Right lobe of liver (tissue), 6 donors: ENCODE measurements at regions not wholly inside any gene's neighbourhood (a gene's known extent, or its start where the extent isn't known, plus 50 kb on each side); places are given as distances from the start of the nearest gene placed in this dataset.
"Not testable (repeated sequence)": the region's sequence is repeated elsewhere in the genome, so short reads cannot be mapped to it uniquely, and the experiment has no call there.

Experiments
- ATAC-seq, 4 donors: fragments of 200-7000 bp; cut with Tn5 transposase; one replicate each; pipeline ENCODE4 v1.9.1; 2020; ENCODE audit warnings: mild to moderate bottlenecking in 4 of 4, moderate library complexity in 4 of 4
- DNase-seq, 3 donors: peaks; one replicate each; pipeline ENCODE4 v3.0.0-alpha.2; 2020
- H3K27ac ChIP-seq, 3 donors: fragments of 200-600 bp; one replicate each; pipeline ENCODE4 v1.8.0; 2022
- H3K27me3 ChIP-seq, 2 donors: fragments of 200-600 bp; one replicate each; pipeline ENCODE4 v1.8.0; 2022
- H3K36me3 ChIP-seq, 4 donors: fragments of 200-600 bp; sonication (generic) in 1 of 4; one replicate each; pipeline versions ENCODE4 v1.5.1 to v1.8.0; 2017 to 2022; ENCODE audit warnings: control low read depth in 1 of 4
- H3K4me1 ChIP-seq, 4 donors: fragments of 200-600 bp; sonication (generic) in 1 of 4; one replicate each; pipeline versions ENCODE4 v1.5.1 to v1.8.0; 2017 to 2022; ENCODE audit warnings: control low read depth in 1 of 4
- H3K4me3 ChIP-seq, 3 donors: fragments of 200-600 bp; one replicate each; pipeline ENCODE4 v1.8.0; 2022
- H3K9me3 ChIP-seq, 4 donors: fragments of 200-600 bp; sonication (generic) in 1 of 4; one replicate each; pipeline versions ENCODE4 v1.5.1 to v1.8.0; 2017 to 2022; ENCODE audit warnings: control low read depth in 1 of 4
- POLR2A ChIP-seq: fragments of 450-650 bp; IDR thresholded peaks from one replicate; pipeline ENCODE4 v1.6.1; 2017; ENCODE audit warnings: antibody characterized with exemption, mild to moderate bottlenecking
- WGBS: methylation state at CpG from one replicate; pipeline ENCODE4 v1.1.6; 2018; ENCODE audit warnings: low coverage, low lambda C conversion rate; ENCODE audit not compliant: insufficient coverage; ENCODE audit errors: missing lambda C conversion rate; 5-methylcytosine and 5-hydroxymethylcytosine counted together
- intact Hi-C, 2 donors: fragments of 100-400 bp; cut with DNase I; formaldehyde crosslinking; loops; one replicate each; pipeline versions ENCODE4 v1.11.2 to v1.14.1; 2022
- TF ChIP-seq, protein P1 (sequence below), 4 donors: fragments of 200-600 bp in 3 of 4; fragments of 450-650 bp in 1 of 4; IDR thresholded peaks; one replicate each; pipeline versions ENCODE4 v1.5.1 to v1.8.0; 2016 to 2022; ENCODE audit warnings: antibody characterized with exemption in 4 of 4, mild to moderate bottlenecking in 2 of 4
- donor health status: DM: no; HTN: yes; CAD: no.
- donor health status: DM: no; HTN: no; CAD: no.
- donor health status: DM: no; HTN: no; CAD: no.
- donor health status: DM: no; HTN: yes; CAD: no.
- donor health status: DM: no; HTN: yes; CAD: no.

DNA sequence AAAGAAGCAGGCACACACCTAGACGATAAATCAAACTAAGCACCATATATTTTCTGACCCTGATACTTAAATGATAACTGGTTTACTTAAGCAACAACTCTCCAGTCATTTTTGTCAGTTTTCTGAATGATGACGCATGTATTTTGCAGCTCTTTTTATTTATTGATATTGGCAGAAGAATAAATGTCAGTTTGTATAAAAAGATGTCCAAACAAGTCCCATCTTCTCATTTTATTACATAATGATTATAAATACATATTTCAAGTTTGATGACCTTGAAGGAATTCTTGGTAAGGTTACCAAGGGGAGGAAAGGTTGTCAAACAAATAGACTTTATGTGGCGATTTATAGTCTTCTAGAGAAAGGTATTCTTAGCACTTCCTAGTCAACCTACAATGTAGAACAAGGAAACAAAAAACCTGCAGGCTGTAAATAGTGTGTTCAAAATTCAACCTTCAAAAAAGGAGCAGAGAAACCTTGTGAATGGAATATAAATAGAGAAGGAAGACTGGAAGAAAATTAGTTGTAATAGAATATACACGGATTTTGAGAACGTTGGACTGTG lies 190.7 kb downstream of the JRKL start:
- no peaks in the 10 kb centered on the region for H3K9me3 ChIP-seq
- WGBS = 34% methylated on average over 5 of the region's 5 CpGs
- no peaks in the 10 kb centered on the region for H3K27me3 ChIP-seq
- DNase-seq = no peak
- H3K4me3 ChIP-seq = no peak overlapping the region
- H3K36me3 ChIP-seq = no peaks in the 10 kb centered on the region
- ATAC-seq = no peak
- H3K4me1 ChIP-seq = no peaks in the 10 kb centered on the region
- H3K27ac ChIP-seq = no peak overlapping the region
- TF ChIP-seq, protein P1, sequence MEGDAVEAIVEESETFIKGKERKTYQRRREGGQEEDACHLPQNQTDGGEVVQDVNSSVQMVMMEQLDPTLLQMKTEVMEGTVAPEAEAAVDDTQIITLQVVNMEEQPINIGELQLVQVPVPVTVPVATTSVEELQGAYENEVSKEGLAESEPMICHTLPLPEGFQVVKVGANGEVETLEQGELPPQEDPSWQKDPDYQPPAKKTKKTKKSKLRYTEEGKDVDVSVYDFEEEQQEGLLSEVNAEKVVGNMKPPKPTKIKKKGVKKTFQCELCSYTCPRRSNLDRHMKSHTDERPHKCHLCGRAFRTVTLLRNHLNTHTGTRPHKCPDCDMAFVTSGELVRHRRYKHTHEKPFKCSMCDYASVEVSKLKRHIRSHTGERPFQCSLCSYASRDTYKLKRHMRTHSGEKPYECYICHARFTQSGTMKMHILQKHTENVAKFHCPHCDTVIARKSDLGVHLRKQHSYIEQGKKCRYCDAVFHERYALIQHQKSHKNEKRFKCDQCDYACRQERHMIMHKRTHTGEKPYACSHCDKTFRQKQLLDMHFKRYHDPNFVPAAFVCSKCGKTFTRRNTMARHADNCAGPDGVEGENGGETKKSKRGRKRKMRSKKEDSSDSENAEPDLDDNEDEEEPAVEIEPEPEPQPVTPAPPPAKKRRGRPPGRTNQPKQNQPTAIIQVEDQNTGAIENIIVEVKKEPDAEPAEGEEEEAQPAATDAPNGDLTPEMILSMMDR (IDR thresholded peaks at IDR 0.05) = no peak
- no peak for TF ChIP-seq POLR2A
- intact Hi-C loops = no loop called here

DNA sequence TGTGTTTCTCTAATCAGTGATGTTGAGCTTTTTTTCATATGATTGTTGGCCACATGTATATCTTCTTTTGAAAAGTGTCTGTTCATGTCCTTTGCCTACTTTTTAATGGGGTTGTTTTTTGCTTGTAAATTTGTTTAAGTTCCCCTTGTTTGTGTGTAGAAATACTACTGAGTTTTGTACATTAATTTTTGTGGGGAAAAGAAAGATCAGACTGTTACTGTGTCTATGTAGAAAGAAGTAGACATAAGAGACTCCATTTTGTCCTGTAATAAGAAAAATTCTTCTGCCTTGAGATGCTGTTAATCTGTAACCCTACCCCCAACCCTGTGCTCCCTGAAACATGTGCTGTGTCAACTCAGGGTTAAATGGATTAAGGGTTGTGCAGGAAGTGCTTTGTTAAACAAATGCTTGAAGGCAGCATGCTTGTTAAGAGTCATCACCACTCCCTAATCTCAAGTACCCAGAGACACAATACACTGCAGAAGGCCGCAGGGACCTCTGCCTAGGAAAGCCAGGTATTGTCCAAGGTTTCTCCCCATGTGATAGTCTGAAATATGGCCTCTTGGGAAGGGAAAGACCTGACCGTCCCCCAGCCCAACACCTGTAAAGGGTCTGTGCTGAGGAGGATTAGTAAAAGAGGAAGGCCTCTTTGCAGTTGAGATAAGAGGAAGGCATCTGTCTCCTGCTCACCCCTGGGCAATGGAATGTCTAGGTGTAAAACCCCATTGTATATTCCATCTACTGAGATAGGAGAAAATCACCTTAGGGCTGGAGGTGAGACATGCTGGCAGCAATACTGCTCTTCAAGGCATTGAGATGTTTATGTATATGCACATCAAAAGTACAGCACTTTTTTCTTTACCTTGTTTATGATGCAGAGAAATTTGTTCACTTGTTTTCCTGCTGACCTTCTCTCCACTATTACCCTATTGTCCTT lies 196.4 kb downstream of the JRKL start:
- DNase-seq, H3K27ac ChIP-seq, H3K36me3 ChIP-seq, H3K4me3 ChIP-seq, H3K4me1 ChIP-seq, ATAC-seq, H3K27me3 ChIP-seq, H3K9me3 ChIP-seq, intact Hi-C loops: not testable (repeated sequence)
- 29% methylated on average over 2 of the region's 2 CpGs for WGBS

DNA sequence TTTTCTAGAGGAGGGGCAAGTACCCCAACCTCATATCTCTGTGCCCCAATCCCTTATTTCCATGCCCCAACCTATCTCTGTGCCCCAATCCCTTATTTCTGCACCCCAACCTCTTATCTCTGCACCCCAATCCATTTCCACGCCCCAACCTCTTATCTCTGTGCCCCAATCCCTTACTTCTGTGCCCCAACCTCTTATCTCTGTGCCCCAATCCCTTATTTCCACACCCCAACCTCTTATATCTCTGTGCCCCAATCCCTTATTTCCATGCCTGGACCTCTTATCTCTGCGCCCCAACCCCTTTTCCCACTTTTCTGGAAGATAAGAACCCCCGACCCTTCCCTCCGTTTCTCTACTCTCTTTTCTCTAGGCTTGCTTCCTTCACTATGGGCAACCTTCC lies 199.0 kb downstream of the JRKL start:
- H3K27me3 ChIP-seq, H3K27ac ChIP-seq, H3K4me1 ChIP-seq, H3K36me3 ChIP-seq, H3K9me3 ChIP-seq, DNase-seq, H3K4me3 ChIP-seq, ATAC-seq, intact Hi-C loops: not testable (repeated sequence)
- 46% methylated on average over 4 of the region's 4 CpGs for WGBS

DNA sequence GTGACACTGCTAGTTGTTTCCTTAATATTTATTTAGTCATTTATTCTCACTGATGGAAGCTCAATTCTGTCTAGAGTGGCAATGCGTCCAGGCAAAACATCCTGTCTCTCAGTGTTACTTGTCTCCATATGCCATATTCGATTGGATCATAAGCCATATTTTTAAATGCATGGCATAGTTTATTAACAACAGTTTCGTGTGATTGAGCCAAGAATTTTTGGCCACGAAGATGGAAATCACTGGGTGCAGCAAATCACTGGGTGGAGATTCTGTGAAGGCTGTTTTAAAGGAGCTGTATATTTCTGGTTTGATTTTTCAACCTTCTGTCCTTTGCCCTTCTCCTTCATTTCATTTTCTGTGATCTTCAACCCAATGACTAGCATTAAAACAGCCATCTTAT lies 205.2 kb downstream of the JRKL start:
- no peaks in the 10 kb centered on the region for H3K9me3 ChIP-seq
- H3K27ac ChIP-seq = no peak overlapping the region
- no peaks in the 10 kb centered on the region for H3K4me1 ChIP-seq
- DNase-seq (no peak), ATAC-seq (no peak)
- no peaks in the 10 kb centered on the region for H3K27me3 ChIP-seq
- 51% methylated on average over 4 of the region's 4 CpGs for WGBS
- intact Hi-C loops = no loop called here
- H3K4me3 ChIP-seq = no peak overlapping the region
- TF ChIP-seq POLR2A = no peak
- TF ChIP-seq, protein P1 (IDR thresholded peaks at IDR 0.05) = no peak
- no peaks in the 10 kb centered on the region for H3K36me3 ChIP-seq

DNA sequence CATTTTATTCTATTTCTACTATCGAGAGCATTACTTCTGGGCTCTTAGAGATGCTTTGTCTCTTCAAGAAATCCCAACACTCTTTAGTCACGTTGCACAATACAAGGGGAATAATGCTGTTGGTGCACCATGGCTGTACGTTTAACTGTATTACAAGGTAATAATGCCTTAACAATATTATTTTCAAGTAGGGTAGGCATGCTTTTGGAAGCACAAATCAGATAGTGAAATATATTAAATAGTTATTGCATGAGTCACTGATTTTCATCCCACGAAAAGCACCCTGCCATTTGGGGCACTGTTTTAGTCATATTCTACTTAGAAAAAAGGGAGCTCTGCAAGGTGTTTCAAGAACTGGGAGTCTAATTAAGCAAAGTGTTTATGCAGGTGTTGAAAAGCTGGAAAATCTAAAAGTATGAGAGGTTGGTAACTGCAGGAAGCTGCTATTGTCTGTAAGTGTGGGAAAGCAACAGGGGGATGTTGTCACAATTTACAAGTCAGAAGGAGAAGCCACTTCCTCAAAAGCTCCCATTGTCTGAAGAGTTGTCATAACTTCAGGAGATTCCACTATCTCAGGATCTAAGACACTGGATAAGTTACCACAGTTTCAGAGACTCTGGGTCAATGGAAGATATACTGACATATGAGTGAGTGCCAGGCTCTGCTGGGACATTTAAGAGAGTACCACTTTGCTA lies 218.2 kb downstream of the JRKL start:
- Histone ChIP-seq H3K36me3 (no peaks in the 10 kb centered on the region), H3K27ac (no peak overlapping the region), H3K4me1 (no peaks in the 10 kb centered on the region), H3K4me3 (no peak overlapping the region), H3K27me3 (no peaks in the 10 kb centered on the region), H3K9me3 (no peaks in the 10 kb centered on the region)
- no peak for DNase-seq
- TF ChIP-seq, protein P1 (IDR thresholded peaks at IDR 0.05) = no peak
- no peak for TF ChIP-seq POLR2A
- whole genome bisulfite sequencing = 34% methylated on average over 4 of the region's 4 CpGs
- no peak for ATAC-seq
- intact Hi-C loops = no loop called here
